GM19372 (cell line): ENCODE measurements at regions not wholly inside any gene's neighbourhood (a gene's known extent, or its start where the extent isn't known, plus 50 kb on each side); places are given as distances from the start of the nearest gene placed in this dataset.
"Not testable (repeated sequence)": the region's sequence is repeated elsewhere in the genome, so short reads cannot be mapped to it uniquely, and the experiment has no call there.

Experiments
- ATAC-seq: cut with Tn5 transposase; IDR thresholded peaks from one replicate; pipeline ENCODE4 v1.9.1; 2021; ENCODE audit warnings: mild to moderate bottlenecking, low read depth, moderate library complexity; ENCODE audit not compliant: unreplicated experiment

- no peak for ATAC-seq
Measured at GRCh38 chr1:83064589-83065242, 934.2 kb downstream of the TTLL7 start.

- ATAC-seq = no peak
Measured at GRCh38 chr1:83060651-83061390, 938.1 kb downstream of the TTLL7 start.

- no peak for ATAC-seq
Measured at GRCh38 chr1:83060221-83060620, 938.7 kb downstream of the TTLL7 start.

- ATAC-seq = no peak
Measured at GRCh38 chr1:83058327-83058726, 940.6 kb downstream of the TTLL7 start.

- ATAC-seq = no peak
Measured at GRCh38 chr1:83055391-83056170, 943.4 kb downstream of the TTLL7 start.

GRCh38 chr1:83053446-83053845 is 945.5 kb downstream of the TTLL7 start:
- no peak for ATAC-seq

- ATAC-seq = no peak
Measured at GRCh38 chr1:83052865-83053264, 946.1 kb downstream of the TTLL7 start.

GRCh38 chr1:83051053-83051452 is 947.9 kb downstream of the TTLL7 start:
- ATAC-seq = not testable (repeated sequence)

- ATAC-seq = no peak
Measured at GRCh38 chr1:83043244-83043643, 955.7 kb downstream of the TTLL7 start.

- not testable (repeated sequence) for ATAC-seq
Measured at GRCh38 chr1:83039091-83039490, 959.8 kb downstream of the TTLL7 start.

GRCh38 chr1:83034851-83035250 is 964.1 kb downstream of the TTLL7 start:
- no peak for ATAC-seq

GRCh38 chr1:83033682-83034081 is 965.2 kb downstream of the TTLL7 start:
- no peak for ATAC-seq

GRCh38 chr1:83029916-83030315 is 969.0 kb downstream of the TTLL7 start:
- ATAC-seq = no peak

- no peak for ATAC-seq
Measured at GRCh38 chr1:83029050-83029449, 969.9 kb downstream of the TTLL7 start.

- no peak for ATAC-seq
Measured at GRCh38 chr1:83028467-83028866, 970.5 kb downstream of the TTLL7 start.

GRCh38 chr1:83027511-83027910 is 971.4 kb downstream of the TTLL7 start:
- ATAC-seq = no peak

- no peak for ATAC-seq
Measured at GRCh38 chr1:83026745-83027144, 972.2 kb downstream of the TTLL7 start.

GRCh38 chr1:83024251-83024767 is 974.6 kb downstream of the TTLL7 start:
- ATAC-seq = no peak

- no peak for ATAC-seq
Measured at GRCh38 chr1:83023212-83023611, 975.7 kb downstream of the TTLL7 start.

- no peak for ATAC-seq
Measured at GRCh38 chr1:83022206-83022605, 976.7 kb downstream of the TTLL7 start.

- no peak for ATAC-seq
Measured at GRCh38 chr1:83017701-83018100, 981.2 kb downstream of the TTLL7 start.
